IMR-90 (cell line): ENCODE measurements at regions not wholly inside any gene's neighbourhood (a gene's known extent, or its start where the extent isn't known, plus 50 kb on each side); places are given as distances from the start of the nearest gene placed in this dataset.

Source experiments
- ATAC-seq: fragments of 200-7000 bp; cut with Tn5 transposase; 2 replicates; pipeline ENCODE4 v1.9.1; 2020; ENCODE audit warnings: low read depth, mild to moderate bottlenecking, moderate library complexity
- BruUV-seq: library from RNA; stranded (reverse); fragments of 400-500 nt; replicated peaks from 2 replicates; lab custom pipeline; 2021; lab: Mats Ljungman, UMichigan
- CTCF ChIA-PET: fragments of 300-600 bp; formaldehyde crosslinking; extraction: SDS; loops from one replicate; lab custom pipeline; 2021; ENCODE audit warnings: antibody characterized with exemption; lab: Yijun Ruan, JAX
- POLR2A ChIA-PET: fragments of 300-600 bp; sonication (Branson Sonifier 250); formaldehyde crosslinking; loops from one replicate; lab custom pipeline; 2022; ENCODE audit warnings: antibody characterized with exemption; ENCODE audit not compliant: unreplicated experiment; lab: Charles Lee
- DNase-seq: peaks from one replicate; pipeline ENCODE4 v3.0.0; 2013
- H2AFZ ChIP-seq: replicated peaks from 2 replicates; pipeline ENCODE3; 2013; ENCODE audit warnings: low read length, mild to moderate bottlenecking; ENCODE audit not compliant: poor library complexity
- H2AK5ac ChIP-seq: 2 replicates; pipeline ENCODE4 v1.6.1; 2013; ENCODE audit warnings: low read depth, low read length, inconsistent platforms
- H2AK9ac ChIP-seq: replicated peaks from 2 replicates; pipeline ENCODE3; 2013; ENCODE audit warnings: mild to moderate bottlenecking, low read depth, low read length, moderate library complexity; ENCODE audit not compliant: poor library complexity
- H2BK120ac ChIP-seq: 2 replicates; pipeline ENCODE4 v1.6.1; 2013; ENCODE audit warnings: low read depth, low read length, inconsistent platforms
- H2BK15ac ChIP-seq: 3 replicates; pipeline ENCODE4 v1.6.1; 2013; ENCODE audit warnings: low read depth, low read length, inconsistent platforms
- H2BK20ac ChIP-seq: 2 replicates; pipeline ENCODE4 v1.6.1; 2013; ENCODE audit warnings: low read depth, mild to moderate bottlenecking, inconsistent platforms, low read length, moderate library complexity
- H2BK5ac ChIP-seq: 2 replicates; pipeline ENCODE4 v1.6.1; 2013; ENCODE audit warnings: mild to moderate bottlenecking, low read depth, low read length, inconsistent platforms; ENCODE audit not compliant: poor library complexity, severe bottlenecking
- H3K14ac ChIP-seq: replicated peaks from 2 replicates; pipeline ENCODE4 v1.6.1; 2013; ENCODE audit warnings: low read depth, low read length, inconsistent platforms
- H3K18ac ChIP-seq: 2 replicates; pipeline ENCODE4 v1.6.1; 2013; ENCODE audit warnings: low read depth, low read length, control low read depth
- H3K23ac ChIP-seq: 2 replicates; pipeline ENCODE4 v1.6.1; 2013; ENCODE audit warnings: low read depth, low read length, inconsistent platforms
- H3K27ac ChIP-seq: 2 replicates; pipeline ENCODE4 v1.5.1; 2013; ENCODE audit warnings: mild to moderate bottlenecking, control low read depth, low read length; ENCODE audit not compliant: insufficient read depth
- H3K27me3 ChIP-seq: 2 replicates; pipeline ENCODE4 v1.6.1; 2013; ENCODE audit warnings: low read length; ENCODE audit not compliant: control insufficient read depth, insufficient read depth
- H3K36me3 ChIP-seq: 2 replicates; pipeline ENCODE4 v1.6.1; 2013; ENCODE audit warnings: low read length, mixed read lengths; ENCODE audit not compliant: control insufficient read depth, insufficient read depth
- H3K4ac ChIP-seq: 2 replicates; pipeline ENCODE4 v1.6.1; 2013; ENCODE audit warnings: low read depth, low read length, inconsistent platforms
- H3K4me1 ChIP-seq: 2 replicates; pipeline ENCODE4 v1.6.1; 2013; ENCODE audit warnings: low read length, mixed read lengths; ENCODE audit not compliant: control insufficient read depth, insufficient read depth
- H3K4me2 ChIP-seq: 2 replicates; pipeline ENCODE4 v1.6.1; 2013; ENCODE audit warnings: low read depth, mild to moderate bottlenecking, control low read depth, low read length, moderate library complexity
- H3K4me3 ChIP-seq: 2 replicates; pipeline ENCODE4 v1.5.1; 2013; ENCODE audit warnings: low read depth, mild to moderate bottlenecking, control low read depth, low read length, moderate library complexity; ENCODE audit not compliant: insufficient read depth
- H3K56ac ChIP-seq: 2 replicates; pipeline ENCODE4 v1.6.1; 2013; ENCODE audit warnings: low read length, inconsistent platforms; ENCODE audit not compliant: insufficient read depth; ENCODE audit errors: extremely low read depth
- H3K79me1 ChIP-seq, 2 experiments: 2 replicates each; pipeline ENCODE4 v1.6.1; 2013; ENCODE audit warnings: low read length in 2 of 2, inconsistent platforms in 1 of 2, low read depth in 1 of 2
- H3K9ac ChIP-seq: 2 replicates; pipeline ENCODE4 v1.6.1; 2013; ENCODE audit warnings: low read depth, low read length, control low read depth
- H3K9me1 ChIP-seq: 2 replicates; pipeline ENCODE4 v1.6.1; 2013; ENCODE audit warnings: low read length, inconsistent platforms; ENCODE audit not compliant: insufficient read depth
- H3K9me3 ChIP-seq: 2 replicates; pipeline ENCODE4 v1.6.1; 2013; ENCODE audit warnings: low read length; ENCODE audit not compliant: control insufficient read depth, insufficient read depth
- H4K20me1 ChIP-seq: 2 replicates; pipeline ENCODE4 v1.6.1; 2013; ENCODE audit warnings: low read length, inconsistent platforms; ENCODE audit not compliant: insufficient read depth
- H4K5ac ChIP-seq: 2 replicates; pipeline ENCODE4 v1.6.1; 2013; ENCODE audit warnings: mild to moderate bottlenecking, low read depth, low read length, control low read depth
- H4K8ac ChIP-seq, 2 experiments: 2 replicates each; pipeline ENCODE4 v1.6.1; 2013; ENCODE audit warnings: low read depth in 2 of 2, low read length in 2 of 2, control low read depth in 1 of 2, inconsistent platforms in 1 of 2
- H4K91ac ChIP-seq: 2 replicates; pipeline ENCODE4 v1.6.1; 2013; ENCODE audit warnings: low read depth, low read length, inconsistent platforms; ENCODE audit not compliant: insufficient read depth
- BHLHE40 ChIP-seq: fragments of 150-350 bp; IDR thresholded peaks from 2 replicates; pipeline ENCODE4 v1.6.1; 2016; ENCODE audit warnings: mild to moderate bottlenecking, low read depth, low read length
- ELK1 ChIP-seq: fragments of 150-350 bp; IDR thresholded peaks from 2 replicates; pipeline ENCODE4 v1.6.1; 2016; ENCODE audit warnings: low read depth, mild to moderate bottlenecking, low read length, moderate library complexity, borderline replicate concordance
- FOS ChIP-seq: fragments of 150-350 bp; IDR thresholded peaks from 2 replicates; pipeline ENCODE4 v1.6.1; 2016; ENCODE audit warnings: low read depth, low read length
- POLR2A ChIP-seq: IDR thresholded peaks from 2 replicates; pipeline ENCODE4 v1.6.1; 2012; ENCODE audit warnings: mild to moderate bottlenecking, low read depth, low read length
- RCOR1 ChIP-seq: IDR thresholded peaks from 2 replicates; pipeline ENCODE4 v1.6.1; 2012; ENCODE audit warnings: mild to moderate bottlenecking, low read length, improper control_type of control experiment; ENCODE audit not compliant: insufficient replicate concordance
- dilution Hi-C: fragments of 300-500 bp; cut with HindIII; formaldehyde crosslinking; loops from one replicate; pipeline ENCODE4 v1.14.3; 2018; ENCODE audit warnings: low sequenced_read_pairs; ENCODE audit not compliant: unreplicated experiment
- in situ Hi-C: fragments of 300-500 bp; cut with MboI; formaldehyde crosslinking; loops from 3 replicates; pipeline ENCODE4 v1.14.3; 2019; ENCODE audit warnings: low sequenced_read_pairs, inconsistent platforms, mixed read lengths
- intact Hi-C: fragments of 100-400 bp; cut with micrococcal nuclease; formaldehyde crosslinking; loops from 2 replicates; pipeline ENCODE4 v1.10.0; 2022
- TF ChIP-seq, protein P1 (sequence below): fragments of 150-350 bp; IDR thresholded peaks from 2 replicates; pipeline ENCODE4 v1.6.1; 2017; ENCODE audit warnings: mild to moderate bottlenecking, antibody characterized with exemption, low read length, low read depth

DNA sequence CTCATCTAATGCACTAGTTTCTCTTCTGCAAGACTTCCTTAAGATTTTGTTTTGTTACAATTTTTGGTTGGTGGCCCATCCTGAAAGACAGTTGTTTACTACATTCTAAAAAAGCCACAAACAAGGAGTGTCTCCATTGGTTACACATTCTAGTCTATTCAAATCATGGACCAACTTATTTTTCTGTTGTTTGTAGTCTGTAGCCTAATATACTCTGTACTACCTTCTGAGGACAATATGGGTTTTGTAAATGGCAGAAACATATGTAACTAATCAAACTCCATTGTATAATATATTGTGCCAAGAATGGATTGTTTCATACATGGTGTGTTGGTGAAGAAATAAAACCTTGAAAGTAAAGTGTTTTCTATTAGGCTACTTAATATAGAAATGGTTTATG, 79.5 kb upstream of the DHX40 start:
- no peak overlapping the region for H3K18ac ChIP-seq
- no peaks in the 10 kb centered on the region for H3K79me1 ChIP-seq
- ATAC-seq (no peak), DNase-seq (no peak)
- H3K36me3 ChIP-seq, result no peaks in the 10 kb centered on the region
- ChIA-PET CTCF (interaction anchor here (0.7 kb wide), 1 partner anchor 160 kb away, joined by 3 read pairs; no protein-coding TSS in a partner anchor), POLR2A (no interaction called here)
- H2AFZ ChIP-seq, result no peak overlapping the region
- H4K8ac ChIP-seq, result no peak overlapping the region
- H3K27ac ChIP-seq, result no peak overlapping the region
- H3K9me1 ChIP-seq, result no peaks in the 10 kb centered on the region
- H3K56ac ChIP-seq, result no peak overlapping the region
- no peak overlapping the region for H2BK120ac ChIP-seq
- in situ Hi-C loops (no loop called here), intact Hi-C loops (no loop called here), dilution Hi-C loops (no loop called here)
- no peak overlapping the region for H2BK20ac ChIP-seq
- no peak overlapping the region for H2AK5ac ChIP-seq
- H3K4ac ChIP-seq, result no peak overlapping the region
- H3K14ac ChIP-seq, result no peak overlapping the region
- no peak overlapping the region for H4K91ac ChIP-seq
- no peaks in the 10 kb centered on the region for H3K4me1 ChIP-seq
- no peak overlapping the region for H2BK5ac ChIP-seq
- H3K23ac ChIP-seq, result no peak overlapping the region
- H3K4me2 ChIP-seq, result no peak overlapping the region
- TF ChIP-seq RCOR1 (no peak), ELK1 (no peak), BHLHE40 (no peak), POLR2A (no peak), FOS (no peak)
- TF ChIP-seq, protein P1, sequence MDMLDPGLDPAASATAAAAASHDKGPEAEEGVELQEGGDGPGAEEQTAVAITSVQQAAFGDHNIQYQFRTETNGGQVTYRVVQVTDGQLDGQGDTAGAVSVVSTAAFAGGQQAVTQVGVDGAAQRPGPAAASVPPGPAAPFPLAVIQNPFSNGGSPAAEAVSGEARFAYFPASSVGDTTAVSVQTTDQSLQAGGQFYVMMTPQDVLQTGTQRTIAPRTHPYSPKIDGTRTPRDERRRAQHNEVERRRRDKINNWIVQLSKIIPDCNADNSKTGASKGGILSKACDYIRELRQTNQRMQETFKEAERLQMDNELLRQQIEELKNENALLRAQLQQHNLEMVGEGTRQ, result no peak
- H4K20me1 ChIP-seq, result no peaks in the 10 kb centered on the region
- no peak overlapping the region for H3K9ac ChIP-seq
- no peak overlapping the region for H2AK9ac ChIP-seq
- peaks cover 13% of the 10 kb centered on the region for H3K27me3 ChIP-seq
- no TSS peak for BruUV-seq
- H4K5ac ChIP-seq, result no peak overlapping the region
- no peak overlapping the region for H3K4me3 ChIP-seq
- no peaks in the 10 kb centered on the region for H3K9me3 ChIP-seq
- H2BK15ac ChIP-seq, result no peak overlapping the region
